Natural killer cell treated with Interleukin-12 subunit alpha and Interleukin-12 subunit beta and Interleukin-15 and Interleukin-18, amount 100 ng/mL, for 72 hours (primary cell): ENCODE measurements at regions not wholly inside any gene's neighbourhood (a gene's known extent, or its start where the extent isn't known, plus 50 kb on each side); places are given as distances from the start of the nearest gene placed in this dataset.

Experiments
- ATAC-seq, 2 donors: fragments of 150-1000 bp; cut with Tn5 transposase in 1 of 2; sonication (Bioruptor Pico), chemical (Tn5 transposase) in 1 of 2; 2 replicates each; pipeline ENCODE4 v1.10.0; 2021
- DNase-seq: peaks from one replicate; pipeline ENCODE4 v3.0.0; 2022; ENCODE audit warnings: low spot score
- H3K27ac Mint-ChIP-seq, 2 donors: 1 replicate in 1 of 2; 2 replicates in 1 of 2; pipeline ENCODE4 v1.8.0; 2022; ENCODE audit warnings: mixed read lengths in 2 of 2, mild to moderate bottlenecking in 1 of 2, moderate library complexity in 1 of 2
- H3K27me3 Mint-ChIP-seq, 2 donors: 1 replicate in 1 of 2; 2 replicates in 1 of 2; pipeline ENCODE4 v1.8.0; 2022; ENCODE audit warnings: mixed read lengths in 2 of 2
- H3K36me3 Mint-ChIP-seq: one replicate; pipeline ENCODE4 v1.8.0; 2022; ENCODE audit warnings: mixed read lengths
- H3K4me1 Mint-ChIP-seq, 2 donors: 1 replicate in 1 of 2; 2 replicates in 1 of 2; pipeline ENCODE4 v1.8.0; 2022; ENCODE audit warnings: low read depth in 2 of 2, mixed read lengths in 2 of 2, mild to moderate bottlenecking in 1 of 2
- H3K4me3 Mint-ChIP-seq: one replicate; pipeline ENCODE4 v1.8.0; 2022; ENCODE audit warnings: mixed read lengths
- H3K9me3 Mint-ChIP-seq: 2 replicates; pipeline ENCODE4 v1.8.0; 2022; ENCODE audit warnings: mixed read lengths

- peak in 1 of 2 donors; percentile 52 for ATAC-seq
- no peak overlapping the region for H3K4me3 Mint-ChIP-seq
- no peak for DNase-seq
- no peaks in the 10 kb centered on the region for H3K4me1 Mint-ChIP-seq
- peaks cover 7 to 16% of the 10 kb centered on the region in 2 donors for H3K27me3 Mint-ChIP-seq
- no peaks in the 10 kb centered on the region for H3K36me3 Mint-ChIP-seq
- no peaks in the 10 kb centered on the region for H3K9me3 Mint-ChIP-seq
- H3K27ac Mint-ChIP-seq = no peak overlapping the region
Observed at GRCh38 chr5:171555160-171555559, 135.7 kb downstream of the FGF18 start.

GRCh38 chr5:171562822-171563221 lies 143.4 kb downstream of the FGF18 start:
- ATAC-seq (no peak), DNase-seq (no peak)
- H3K4me1 Mint-ChIP-seq = no peaks in the 10 kb centered on the region
- H3K27ac Mint-ChIP-seq = no peak overlapping the region
- no peak overlapping the region for H3K4me3 Mint-ChIP-seq
- H3K36me3 Mint-ChIP-seq = no peaks in the 10 kb centered on the region
- peaks cover 13 to 21% of the 10 kb centered on the region in 2 donors for H3K27me3 Mint-ChIP-seq
- H3K9me3 Mint-ChIP-seq = no peaks in the 10 kb centered on the region

- H3K36me3 Mint-ChIP-seq = peaks cover 20% of the 10 kb centered on the region
Observed at GRCh38 chr5:171568389-171568788, 148.9 kb downstream of the FGF18 start.

GRCh38 chr5:171569065-171569712 lies 149.7 kb downstream of the FGF18 start:
- peaks cover 10% of the 10 kb centered on the region for H3K9me3 Mint-ChIP-seq
- peaks cover 20% of the 10 kb centered on the region for H3K36me3 Mint-ChIP-seq
- H3K27ac Mint-ChIP-seq = no peak overlapping the region
- no peaks in the 10 kb centered on the region for H3K4me1 Mint-ChIP-seq
- ATAC-seq (no peak), DNase-seq (no peak)
- peaks cover 14 to 42% of the 10 kb centered on the region in 2 donors for H3K27me3 Mint-ChIP-seq
- H3K4me3 Mint-ChIP-seq = no peak overlapping the region

More at GRCh38 chr5:171568389-171568788, 148.9 kb downstream of the FGF18 start:
- ATAC-seq (no peak), DNase-seq (no peak)
- peaks cover 14 to 42% of the 10 kb centered on the region in 2 donors for H3K27me3 Mint-ChIP-seq
- no peak overlapping the region for H3K4me3 Mint-ChIP-seq
- no peaks in the 10 kb centered on the region for H3K4me1 Mint-ChIP-seq
- H3K9me3 Mint-ChIP-seq = peaks cover 10% of the 10 kb centered on the region
- H3K27ac Mint-ChIP-seq = no peak overlapping the region

GRCh38 chr5:171570244-171570825 lies 150.9 kb downstream of the FGF18 start:
- Mint-ChIP-seq H3K4me3 (no peak overlapping the region), H3K9me3 (peaks cover 10% of the 10 kb centered on the region), H3K27me3 (peaks cover 14 to 48% of the 10 kb centered on the region in 2 donors), H3K27ac (no peak overlapping the region), H3K4me1 (no peaks in the 10 kb centered on the region), H3K36me3 (peaks cover 20% of the 10 kb centered on the region)
- no peak for DNase-seq
- no peak for ATAC-seq

GRCh38 chr5:171571663-171572062 lies 152.2 kb downstream of the FGF18 start:
- no peak overlapping the region for H3K4me3 Mint-ChIP-seq
- H3K9me3 Mint-ChIP-seq = peaks cover 10% of the 10 kb centered on the region
- ATAC-seq (no peak), DNase-seq (no peak)
- peaks cover 16 to 50% of the 10 kb centered on the region in 2 donors for H3K27me3 Mint-ChIP-seq
- peaks cover 20% of the 10 kb centered on the region for H3K36me3 Mint-ChIP-seq
- H3K27ac Mint-ChIP-seq = no peak overlapping the region
- H3K4me1 Mint-ChIP-seq = no peaks in the 10 kb centered on the region

GRCh38 chr5:171573021-171573420 lies 153.6 kb downstream of the FGF18 start:
- ATAC-seq = no peak
- no peak overlapping the region for H3K4me3 Mint-ChIP-seq
- no peak overlapping the region for H3K27ac Mint-ChIP-seq
- H3K36me3 Mint-ChIP-seq = peaks cover 20% of the 10 kb centered on the region
- H3K9me3 Mint-ChIP-seq = peaks cover 10% of the 10 kb centered on the region
- DNase-seq = no peak
- peaks cover 13 to 42% of the 10 kb centered on the region in 2 donors for H3K27me3 Mint-ChIP-seq
- H3K4me1 Mint-ChIP-seq = no peaks in the 10 kb centered on the region

GRCh38 chr5:171573451-171574225 lies 154.2 kb downstream of the FGF18 start:
- DNase-seq (no peak), ATAC-seq (no peak)
- no peaks in the 10 kb centered on the region for H3K4me1 Mint-ChIP-seq
- peaks cover 17% of the 10 kb centered on the region for H3K36me3 Mint-ChIP-seq
- peaks cover 12 to 35% of the 10 kb centered on the region in 2 donors for H3K27me3 Mint-ChIP-seq
- H3K27ac Mint-ChIP-seq = no peak overlapping the region
- H3K9me3 Mint-ChIP-seq = peaks cover 7% of the 10 kb centered on the region
- H3K4me3 Mint-ChIP-seq = no peak overlapping the region

- no peak for DNase-seq
Observed at GRCh38 chr5:171574376-171574775, 154.9 kb downstream of the FGF18 start.

GRCh38 chr5:171575386-171575785 lies 155.9 kb downstream of the FGF18 start:
- H3K9me3 Mint-ChIP-seq = no peaks in the 10 kb centered on the region
- H3K36me3 Mint-ChIP-seq = no peaks in the 10 kb centered on the region
- no peaks in the 10 kb centered on the region for H3K4me1 Mint-ChIP-seq
- peaks cover 5 to 19% of the 10 kb centered on the region in 2 donors for H3K27me3 Mint-ChIP-seq
- no peak overlapping the region for H3K27ac Mint-ChIP-seq
- DNase-seq (no peak), ATAC-seq (no peak)
- no peak overlapping the region for H3K4me3 Mint-ChIP-seq

More at GRCh38 chr5:171574376-171574775, 154.9 kb downstream of the FGF18 start:
- Mint-ChIP-seq H3K27ac (no peak overlapping the region), H3K4me3 (no peak overlapping the region), H3K4me1 (no peaks in the 10 kb centered on the region), H3K36me3 (peaks cover 9% of the 10 kb centered on the region), H3K27me3 (peaks cover 9 to 28% of the 10 kb centered on the region in 2 donors), H3K9me3 (peaks cover 3% of the 10 kb centered on the region)
- no peak for ATAC-seq

- H3K4me1 Mint-ChIP-seq = no peaks in the 10 kb centered on the region
- H3K4me3 Mint-ChIP-seq = no peak overlapping the region
- DNase-seq (no peak), ATAC-seq (no peak)
- H3K36me3 Mint-ChIP-seq = no peaks in the 10 kb centered on the region
- no peaks in the 10 kb centered on the region for H3K9me3 Mint-ChIP-seq
- H3K27ac Mint-ChIP-seq = no peak overlapping the region
- peaks cover 5 to 19% of the 10 kb centered on the region in 2 donors for H3K27me3 Mint-ChIP-seq
Observed at GRCh38 chr5:171575808-171576207, 156.4 kb downstream of the FGF18 start.

- Mint-ChIP-seq H3K36me3 (no peaks in the 10 kb centered on the region), H3K4me3 (no peak overlapping the region), H3K27me3 (peaks cover 5 to 18% of the 10 kb centered on the region in 2 donors), H3K9me3 (no peaks in the 10 kb centered on the region), H3K27ac (no peak overlapping the region), H3K4me1 (no peaks in the 10 kb centered on the region)
- ATAC-seq (no peak), DNase-seq (no peak)
Observed at GRCh38 chr5:171577042-171577758, 157.8 kb downstream of the FGF18 start.

GRCh38 chr5:171578049-171578828 lies 158.8 kb downstream of the FGF18 start:
- Mint-ChIP-seq H3K9me3 (no peaks in the 10 kb centered on the region), H3K36me3 (no peaks in the 10 kb centered on the region), H3K27ac (no peak overlapping the region), H3K4me3 (no peak overlapping the region), H3K27me3 (peaks cover 5 to 9% of the 10 kb centered on the region in 2 donors), H3K4me1 (no peaks in the 10 kb centered on the region)
- DNase-seq (no peak), ATAC-seq (no peak)
